ENCODE measurements at regions not wholly inside any gene's neighbourhood (a gene's known extent, or its start where the extent isn't known, plus 50 kb on each side); places are given as distances from the start of the nearest gene placed in this dataset.
A peak's percentile ranks its signal among the peaks of the same experiment; 100 is the strongest.

- Mint-ChIP-seq H3K36me3 (no peaks in the 10 kb centered on the region), H3K27me3 (peaks cover 15% of the 10 kb centered on the region), H3K4me3 (peak overlapping the region in 1 of 4 donors; percentile 19), H3K4me1 (peaks cover 5 to 21% (median 11%) of the 10 kb centered on the region in 4 donors), H3K9me3 (peaks cover 0 to 2% (median 0%) of the 10 kb centered on the region in 7 donors), H3K27ac (peak overlapping the region in 1 of 3 donors; percentile 31)
- H3K9me3 ChIP-seq (ENCODE audit: control insufficient read depth in 2 of 2, low read length in 2 of 2), result no peaks in the 10 kb centered on the region
- no peak overlapping the region for H3K4me3 ChIP-seq (ENCODE audit: low read depth, low read length)
- no peak overlapping the region for H3K27ac ChIP-seq (ENCODE audit: insufficient read depth, low read length, poor library complexity, severe bottlenecking)
- no peaks in the 10 kb centered on the region for H3K36me3 ChIP-seq (ENCODE audit: control insufficient read depth, insufficient read depth, low read length)
- DNase-seq, result no peak
- H3K4me1 ChIP-seq (ENCODE audit: control insufficient read depth, insufficient read depth, low read length, poor library complexity, severe bottlenecking), result peaks cover 8% of the 10 kb centered on the region
- no peak for ATAC-seq (ENCODE audit: low read depth in 2 of 2)
- H3K27me3 ChIP-seq (ENCODE audit: control insufficient read depth, insufficient read depth, low read length), result no peaks in the 10 kb centered on the region
Measured at GRCh38 chr2:8588831-8589191, 93.0 kb upstream of the ID2 start.

- H3K36me3 Mint-ChIP-seq, result no peaks in the 10 kb centered on the region
- H3K9me3 Mint-ChIP-seq, result peaks cover 0 to 2% (median 0%) of the 10 kb centered on the region in 7 donors
Measured at GRCh38 chr2:8589721-8590120, 92.1 kb upstream of the ID2 start.

GRCh38 chr2:8590938-8591337, 90.9 kb upstream of the ID2 start:
- ATAC-seq (ENCODE audit: low read depth in 2 of 2) (no peak), DNase-seq (no peak)
- H3K4me3 ChIP-seq (ENCODE audit: low read depth, low read length), result no peak overlapping the region
- peaks cover 5% of the 10 kb centered on the region for H3K4me1 ChIP-seq (ENCODE audit: control insufficient read depth, insufficient read depth, low read length, poor library complexity, severe bottlenecking)
- no peaks in the 10 kb centered on the region for H3K27me3 ChIP-seq (ENCODE audit: control insufficient read depth, insufficient read depth, low read length)
- Mint-ChIP-seq H3K36me3 (no peaks in the 10 kb centered on the region), H3K9me3 (peaks cover 0 to 2% (median 0%) of the 10 kb centered on the region in 7 donors), H3K27ac (no peak overlapping the region), H3K4me3 (no peak overlapping the region), H3K27me3 (peaks cover 19% of the 10 kb centered on the region), H3K4me1 (peaks cover 0 to 10% (median 6%) of the 10 kb centered on the region in 4 donors)
- no peak overlapping the region for H3K27ac ChIP-seq (ENCODE audit: insufficient read depth, low read length, poor library complexity, severe bottlenecking)
- H3K36me3 ChIP-seq (ENCODE audit: control insufficient read depth, insufficient read depth, low read length), result no peaks in the 10 kb centered on the region
- no peaks in the 10 kb centered on the region for H3K9me3 ChIP-seq (ENCODE audit: control insufficient read depth in 2 of 2, low read length in 2 of 2)

More at GRCh38 chr2:8589721-8590120, 92.1 kb upstream of the ID2 start:
- H3K4me1 ChIP-seq (ENCODE audit: control insufficient read depth, insufficient read depth, low read length, poor library complexity, severe bottlenecking), result peaks cover 8% of the 10 kb centered on the region
- H3K4me3 Mint-ChIP-seq, result no peak overlapping the region
- H3K36me3 ChIP-seq (ENCODE audit: control insufficient read depth, insufficient read depth, low read length), result no peaks in the 10 kb centered on the region
- H3K27ac Mint-ChIP-seq, result no peak overlapping the region
- no peak overlapping the region for H3K4me3 ChIP-seq (ENCODE audit: low read depth, low read length)
- peaks cover 19% of the 10 kb centered on the region for H3K27me3 Mint-ChIP-seq
- H3K9me3 ChIP-seq (ENCODE audit: control insufficient read depth in 2 of 2, low read length in 2 of 2), result no peaks in the 10 kb centered on the region
- H3K4me1 Mint-ChIP-seq, result peaks cover 5 to 16% (median 9%) of the 10 kb centered on the region in 4 donors
- H3K27me3 ChIP-seq (ENCODE audit: control insufficient read depth, insufficient read depth, low read length), result no peaks in the 10 kb centered on the region
- H3K27ac ChIP-seq (ENCODE audit: insufficient read depth, low read length, poor library complexity, severe bottlenecking), result no peak overlapping the region
- ATAC-seq (ENCODE audit: low read depth in 2 of 2), result no peak
- no peak for DNase-seq

GRCh38 chr2:8592736-8593135, 89.1 kb upstream of the ID2 start:
- ATAC-seq (ENCODE audit: low read depth in 2 of 2) (no peak), DNase-seq (no peak)
- H3K36me3 Mint-ChIP-seq, result no peaks in the 10 kb centered on the region
- no peak overlapping the region for H3K27ac Mint-ChIP-seq
- Histone ChIP-seq H3K9me3 (ENCODE audit: control insufficient read depth in 2 of 2, low read length in 2 of 2) (no peaks in the 10 kb centered on the region), H3K4me1 (ENCODE audit: control insufficient read depth, insufficient read depth, low read length, poor library complexity, severe bottlenecking) (no peaks in the 10 kb centered on the region), H3K27ac (ENCODE audit: insufficient read depth, low read length, poor library complexity, severe bottlenecking) (no peak overlapping the region), H3K36me3 (ENCODE audit: control insufficient read depth, insufficient read depth, low read length) (no peaks in the 10 kb centered on the region), H3K27me3 (ENCODE audit: control insufficient read depth, insufficient read depth, low read length) (no peaks in the 10 kb centered on the region), H3K4me3 (ENCODE audit: low read depth, low read length) (no peak overlapping the region)
- H3K27me3 Mint-ChIP-seq, result peaks cover 19% of the 10 kb centered on the region
- peaks cover 0 to 10% (median 4%) of the 10 kb centered on the region in 4 donors for H3K4me1 Mint-ChIP-seq
- H3K9me3 Mint-ChIP-seq, result peaks cover 0 to 2% (median 0%) of the 10 kb centered on the region in 7 donors
- H3K4me3 Mint-ChIP-seq, result no peak overlapping the region

- Mint-ChIP-seq H3K27me3 (peaks cover 19% of the 10 kb centered on the region), H3K9me3 (peaks cover 0 to 2% (median 0%) of the 10 kb centered on the region in 7 donors), H3K27ac (no peak overlapping the region), H3K4me1 (peaks cover 0 to 6% (median 3%) of the 10 kb centered on the region in 4 donors), H3K36me3 (no peaks in the 10 kb centered on the region), H3K4me3 (no peak overlapping the region)
- no peak for DNase-seq
- H3K27ac ChIP-seq (ENCODE audit: insufficient read depth, low read length, poor library complexity, severe bottlenecking), result no peak overlapping the region
- no peaks in the 10 kb centered on the region for H3K9me3 ChIP-seq (ENCODE audit: control insufficient read depth in 2 of 2, low read length in 2 of 2)
- H3K36me3 ChIP-seq (ENCODE audit: control insufficient read depth, insufficient read depth, low read length), result no peaks in the 10 kb centered on the region
- H3K4me3 ChIP-seq (ENCODE audit: low read depth, low read length), result no peak overlapping the region
- H3K4me1 ChIP-seq (ENCODE audit: control insufficient read depth, insufficient read depth, low read length, poor library complexity, severe bottlenecking), result no peaks in the 10 kb centered on the region
- no peaks in the 10 kb centered on the region for H3K27me3 ChIP-seq (ENCODE audit: control insufficient read depth, insufficient read depth, low read length)
- no peak for ATAC-seq (ENCODE audit: low read depth in 2 of 2)
Measured at GRCh38 chr2:8593243-8593642, 88.6 kb upstream of the ID2 start.

GRCh38 chr2:8594731-8595427, 87.0 kb upstream of the ID2 start:
- no peaks in the 10 kb centered on the region for H3K9me3 ChIP-seq (ENCODE audit: control insufficient read depth in 2 of 2, low read length in 2 of 2)
- Mint-ChIP-seq H3K27ac (no peak overlapping the region), H3K4me3 (no peak overlapping the region), H3K9me3 (no peaks in the 10 kb centered on the region), H3K4me1 (no peaks in the 10 kb centered on the region), H3K36me3 (no peaks in the 10 kb centered on the region), H3K27me3 (peaks cover 17% of the 10 kb centered on the region)
- H3K27ac ChIP-seq (ENCODE audit: insufficient read depth, low read length, poor library complexity, severe bottlenecking), result no peak overlapping the region
- ATAC-seq (ENCODE audit: low read depth in 2 of 2), result no peak
- no peaks in the 10 kb centered on the region for H3K27me3 ChIP-seq (ENCODE audit: control insufficient read depth, insufficient read depth, low read length)
- no peak overlapping the region for H3K4me3 ChIP-seq (ENCODE audit: low read depth, low read length)
- peak in 1 of 3 donors; percentile 10 for DNase-seq
- no peaks in the 10 kb centered on the region for H3K36me3 ChIP-seq (ENCODE audit: control insufficient read depth, insufficient read depth, low read length)
- H3K4me1 ChIP-seq (ENCODE audit: control insufficient read depth, insufficient read depth, low read length, poor library complexity, severe bottlenecking), result no peaks in the 10 kb centered on the region

GRCh38 chr2:8595428-8595805, 86.4 kb upstream of the ID2 start:
- Histone ChIP-seq H3K27me3 (ENCODE audit: control insufficient read depth, insufficient read depth, low read length) (no peaks in the 10 kb centered on the region), H3K36me3 (ENCODE audit: control insufficient read depth, insufficient read depth, low read length) (no peaks in the 10 kb centered on the region), H3K9me3 (ENCODE audit: control insufficient read depth in 2 of 2, low read length in 2 of 2) (no peaks in the 10 kb centered on the region), H3K27ac (ENCODE audit: insufficient read depth, low read length, poor library complexity, severe bottlenecking) (no peak overlapping the region), H3K4me3 (ENCODE audit: low read depth, low read length) (no peak overlapping the region), H3K4me1 (ENCODE audit: control insufficient read depth, insufficient read depth, low read length, poor library complexity, severe bottlenecking) (no peaks in the 10 kb centered on the region)
- DNase-seq (no peak), ATAC-seq (ENCODE audit: low read depth in 2 of 2) (no peak)
- Mint-ChIP-seq H3K9me3 (no peaks in the 10 kb centered on the region), H3K36me3 (no peaks in the 10 kb centered on the region), H3K27ac (no peak overlapping the region), H3K4me3 (no peak overlapping the region), H3K4me1 (no peaks in the 10 kb centered on the region), H3K27me3 (peaks cover 17% of the 10 kb centered on the region)
